ENCODE measurements at regions not wholly inside any gene's neighbourhood (a gene's known extent, or its start where the extent isn't known, plus 50 kb on each side); places are given as distances from the start of the nearest gene placed in this dataset.

DNA sequence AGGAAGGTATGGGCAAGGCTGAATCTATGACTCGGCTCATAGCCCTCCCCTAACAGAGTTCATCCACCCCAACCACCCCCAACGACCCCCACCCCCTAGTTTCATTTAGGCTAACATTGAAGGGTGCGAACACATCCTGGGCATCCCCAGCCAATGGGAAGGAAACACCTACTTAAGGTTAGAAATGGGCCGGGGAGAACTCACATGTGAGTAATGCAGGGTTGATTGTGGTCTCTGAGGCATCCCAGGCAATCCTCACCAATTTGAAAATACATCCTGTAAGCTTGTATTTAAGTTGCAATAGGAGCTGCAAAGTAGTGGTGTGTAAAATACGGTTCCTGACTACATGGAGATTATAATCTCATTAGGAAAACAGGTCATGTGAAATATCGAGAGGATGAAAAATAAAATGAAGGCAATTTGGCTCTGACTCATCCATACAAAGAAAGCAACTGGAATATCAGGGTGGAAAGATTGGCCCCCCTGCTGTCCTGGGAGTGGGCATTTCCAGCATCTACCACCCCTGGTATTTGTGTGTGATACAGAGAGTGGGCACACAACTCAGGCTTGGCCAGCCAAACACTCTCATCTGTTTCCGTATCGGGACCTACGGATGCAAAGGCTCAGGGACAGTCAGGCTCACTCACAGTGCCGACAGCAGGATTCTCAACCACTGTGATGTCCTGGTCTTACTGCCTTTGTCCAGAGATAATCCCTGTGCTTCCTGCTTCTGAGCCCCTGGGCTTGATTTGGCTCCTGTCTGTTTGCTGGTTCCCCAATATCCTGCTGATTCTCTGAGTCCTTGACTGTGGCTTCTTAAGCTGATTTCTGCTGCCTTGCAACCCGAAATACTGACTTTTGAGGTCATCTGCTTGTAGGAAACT lies 90.0 kb upstream of the NCKAP5 start:
- TF ChIP-seq, protein P1, sequence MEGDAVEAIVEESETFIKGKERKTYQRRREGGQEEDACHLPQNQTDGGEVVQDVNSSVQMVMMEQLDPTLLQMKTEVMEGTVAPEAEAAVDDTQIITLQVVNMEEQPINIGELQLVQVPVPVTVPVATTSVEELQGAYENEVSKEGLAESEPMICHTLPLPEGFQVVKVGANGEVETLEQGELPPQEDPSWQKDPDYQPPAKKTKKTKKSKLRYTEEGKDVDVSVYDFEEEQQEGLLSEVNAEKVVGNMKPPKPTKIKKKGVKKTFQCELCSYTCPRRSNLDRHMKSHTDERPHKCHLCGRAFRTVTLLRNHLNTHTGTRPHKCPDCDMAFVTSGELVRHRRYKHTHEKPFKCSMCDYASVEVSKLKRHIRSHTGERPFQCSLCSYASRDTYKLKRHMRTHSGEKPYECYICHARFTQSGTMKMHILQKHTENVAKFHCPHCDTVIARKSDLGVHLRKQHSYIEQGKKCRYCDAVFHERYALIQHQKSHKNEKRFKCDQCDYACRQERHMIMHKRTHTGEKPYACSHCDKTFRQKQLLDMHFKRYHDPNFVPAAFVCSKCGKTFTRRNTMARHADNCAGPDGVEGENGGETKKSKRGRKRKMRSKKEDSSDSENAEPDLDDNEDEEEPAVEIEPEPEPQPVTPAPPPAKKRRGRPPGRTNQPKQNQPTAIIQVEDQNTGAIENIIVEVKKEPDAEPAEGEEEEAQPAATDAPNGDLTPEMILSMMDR (IDR thresholded peaks at IDR 0.05): no peak
- no peak for TF ChIP-seq POLR2A (IDR thresholded peaks at IDR 0.05)
